K562 (cell line): ENCODE measurements at regions not wholly inside any gene's neighbourhood (a gene's known extent, or its start where the extent isn't known, plus 50 kb on each side); places are given as distances from the start of the nearest gene placed in this dataset.

ENCODE experiments used
- ATAC-seq: fragments of 200-7000 bp; cut with Tn5 transposase; 3 replicates; pipeline ENCODE4 v1.9.1; 2020; ENCODE audit warnings: moderate library complexity
- BruUV-seq: library from RNA; stranded (reverse); fragments of 400-500 nt; replicated peaks from 2 replicates; lab custom pipeline; 2021; lab: Mats Ljungman, UMichigan
- CTCF ChIA-PET: fragments of 300-600 bp; formaldehyde crosslinking; extraction: SDS; loops from one replicate; lab custom pipeline; 2021; ENCODE audit warnings: low intra/inter-chr PET ratio; lab: Yijun Ruan, JAX
- POLR2A ChIA-PET: fragments of 300-600, 350-650 bp; sonication (Branson Sonifier 250); formaldehyde crosslinking; extraction: SDS; loops from one replicate; lab custom pipeline; 2021; ENCODE audit warnings: antibody characterized with exemption, inconsistent platforms; lab: Yijun Ruan, JAX
- DNase-seq, 4 experiments: peaks; one replicate each; pipeline versions ENCODE4 v3.0.0 to v3.0.0-alpha.2; 2011 to 2018; ENCODE audit warnings: low spot score in 3 of 4, mixed read lengths in 3 of 4; ENCODE audit errors: extremely low read depth in 1 of 4
- FAIRE-seq: peaks from 2 replicates; lab custom pipeline; 2011; peaks lifted over from hg19 to GRCh38; lab: Jason Lieb, UNC
- H2AFZ ChIP-seq: 2 replicates; pipeline ENCODE4 v1.6.0; 2011; ENCODE audit warnings: low read depth, low read length, control low read depth, inconsistent platforms
- H3K27ac ChIP-seq: fragments of 200-600 bp; 3 replicates; pipeline ENCODE4 v1.8.0; 2011; ENCODE audit warnings: low read depth, mild to moderate bottlenecking, control low read depth, inconsistent platforms, low read length, moderate library complexity, mixed read lengths; ENCODE audit errors: extremely low read depth
- H3K27me3 ChIP-seq, 2 experiments: fragments of 300-600 bp in 1 of 2; 2 replicates in 1 of 2; 3 replicates in 1 of 2; pipeline versions ENCODE4 v1.6.0 to v1.8.0; 2011; ENCODE audit warnings: inconsistent platforms in 2 of 2, low read length in 2 of 2, mild to moderate bottlenecking in 1 of 2, mixed read lengths in 1 of 2, moderate library complexity in 1 of 2; ENCODE audit not compliant: control insufficient read depth in 2 of 2, insufficient read depth in 2 of 2
- H3K36me3 ChIP-seq: fragments of 300-600 bp; 3 replicates; pipeline ENCODE4 v1.8.0; 2011; ENCODE audit warnings: mild to moderate bottlenecking, low read length, inconsistent platforms; ENCODE audit not compliant: control insufficient read depth, insufficient read depth
- H3K4me1 ChIP-seq, 2 experiments: fragments of 200-600 bp in 1 of 2; replicated peaks in 1 of 2; 2 replicates in 1 of 2; 3 replicates in 1 of 2; pipeline versions ENCODE4 v1.5.1 to v1.8.0; 2011; ENCODE audit warnings: inconsistent platforms in 2 of 2, low read length in 2 of 2, mild to moderate bottlenecking in 1 of 2, mixed read lengths in 1 of 2, moderate library complexity in 1 of 2; ENCODE audit not compliant: control insufficient read depth in 2 of 2, insufficient read depth in 2 of 2
- H3K4me2 ChIP-seq: 2 replicates; pipeline ENCODE4 v1.6.1; 2011; ENCODE audit warnings: low read length, control low read depth, inconsistent platforms, mixed read lengths; ENCODE audit not compliant: insufficient read depth
- H3K4me3 ChIP-seq: fragments of 200-600 bp; sonication (generic), shearing (Covaris generic); 2 replicates; pipeline ENCODE4 v1.5.1; 2016; ENCODE audit warnings: control low read depth, inconsistent platforms
- H3K79me2 ChIP-seq: fragments of 200-600 bp; 3 replicates; pipeline ENCODE4 v1.8.0; 2011; ENCODE audit warnings: low read length, inconsistent platforms; ENCODE audit not compliant: control insufficient read depth, insufficient read depth
- H3K9ac ChIP-seq, 2 experiments: 2 replicates each; pipeline versions ENCODE4 v1.6.0 to v1.6.1; 2011; ENCODE audit warnings: low read depth in 2 of 2, low read length in 2 of 2, control low read depth in 1 of 2, inconsistent platforms in 1 of 2, mild to moderate bottlenecking in 1 of 2, mixed read lengths in 1 of 2; ENCODE audit not compliant: insufficient read depth in 1 of 2
- H3K9me1 ChIP-seq: one replicate; pipeline ENCODE4 v1.6.0; 2011; ENCODE audit warnings: inconsistent platforms, mild to moderate bottlenecking, low read length, moderate library complexity; ENCODE audit not compliant: control insufficient read depth, insufficient read depth
- H3K9me3 ChIP-seq: replicated peaks from 2 replicates; pipeline ENCODE4 v1.5.1; 2011; ENCODE audit warnings: low read depth, low read length, inconsistent platforms; ENCODE audit not compliant: control insufficient read depth, insufficient read depth
- H4K20me1 ChIP-seq: replicated peaks from 2 replicates; pipeline ENCODE4 v1.6.1; 2011; ENCODE audit warnings: low read length, inconsistent platforms, mixed read lengths; ENCODE audit not compliant: control insufficient read depth, insufficient read depth
- DMBX1 ChIP-seq: fragments of 250-450 bp; sonication (Bioruptor Pico); IDR thresholded peaks from 2 replicates; pipeline ENCODE4 v1.8.0; 2022; ENCODE audit warnings: inconsistent platforms, mild to moderate bottlenecking, moderate library complexity, borderline replicate concordance
- EP400 ChIP-seq: fragments of 450-650 bp; IDR thresholded peaks from 2 replicates; pipeline ENCODE4 v1.6.1; 2017; ENCODE audit warnings: antibody characterized with exemption, mild to moderate bottlenecking, moderate library complexity
- HDAC1 ChIP-seq, 2 experiments: fragments of 450-650 bp; IDR thresholded peaks; 2 replicates each; pipeline ENCODE4 v1.6.1; 2016 to 2017; ENCODE audit warnings: inconsistent platforms in 1 of 2, mild to moderate bottlenecking in 1 of 2, moderate library complexity in 1 of 2
- IFI16 ChIP-seq: fragments of 250-450 bp; sonication (Bioruptor Pico); IDR thresholded peaks from 2 replicates; pipeline ENCODE4 v2.1.2; 2022; ENCODE audit warnings: mild to moderate bottlenecking, inconsistent platforms
- SRSF3 ChIP-seq: fragments of 200-400 bp; formaldehyde crosslinking; IDR thresholded peaks from 2 replicates; pipeline ENCODE4 v1.6.1; 2016; ENCODE audit warnings: mild to moderate bottlenecking, low read length, moderate library complexity; ENCODE audit not compliant: insufficient read depth
- SRSF9 ChIP-seq: fragments of 200-400 bp; formaldehyde crosslinking; IDR thresholded peaks from 2 replicates; pipeline ENCODE4 v1.6.1; 2017; ENCODE audit warnings: low read depth, low read length, borderline replicate concordance
- TSC22D4 ChIP-seq: fragments of 450-650 bp; IDR thresholded peaks from 2 replicates; pipeline ENCODE4 v1.6.1; 2016; ENCODE audit warnings: missing genetic modification characterization, missing biosample characterization, control low read depth
- ZFP36 ChIP-seq: fragments of 150-350 bp; IDR thresholded peaks from 2 replicates; pipeline ENCODE4 v1.6.1; 2018; ENCODE audit warnings: low read length, low read depth; ENCODE audit not compliant: partially characterized antibody
- ZFX ChIP-seq: sonication (generic); formaldehyde crosslinking; IDR thresholded peaks from 2 replicates; pipeline ENCODE4 v1.8.0; 2022; ENCODE audit warnings: mild to moderate bottlenecking, missing genetic modification reagents, moderate library complexity
- ZNF696 ChIP-seq: fragments of 250-450 bp; sonication (Bioruptor Pico); conservative IDR thresholded peaks from 2 replicates; pipeline ENCODE4 v1.4.0; 2020; ENCODE audit warnings: mild to moderate bottlenecking, moderate library complexity
- WGBS: fragments of 100-300 bp; shearing (Covaris generic); methylation state at CpG from one replicate; pipeline ENCODE4 v1.1.6; 2016; ENCODE audit warnings: low coverage, mixed read lengths; ENCODE audit not compliant: insufficient coverage; ENCODE audit errors: missing lambda C conversion rate; 5-methylcytosine and 5-hydroxymethylcytosine counted together
- in situ Hi-C: fragments of 300-500 bp; cut with MboI; formaldehyde crosslinking; loops from 4 replicates; pipeline ENCODE4 v1.15.0; 2018; ENCODE audit warnings: inconsistent platforms, mixed read lengths
- intact Hi-C: fragments of 100-400 bp; cut with micrococcal nuclease; formaldehyde crosslinking; loops from 2 replicates; pipeline ENCODE4 v1.14.2; 2022
- TF ChIP-seq, protein P1 (sequence below): fragments of 450-650 bp; IDR thresholded peaks from 2 replicates; pipeline ENCODE4 v1.6.1; 2016; ENCODE audit warnings: antibody characterized with exemption
- TF ChIP-seq, protein P2 (sequence below): fragments of 450-650 bp; conservative IDR thresholded peaks from 2 replicates; pipeline ENCODE4 v1.6.1; 2016; ENCODE audit warnings: missing genetic modification characterization, low read depth, mild to moderate bottlenecking, control low read depth, missing compliant biosample characterization
- TF ChIP-seq, protein P3 (sequence below): fragments of 250-450 bp; sonication (Bioruptor Pico); IDR thresholded peaks from 2 replicates; pipeline ENCODE4 v1.8.0; 2021; ENCODE audit warnings: moderate library complexity, mild to moderate bottlenecking, inconsistent platforms

DNA sequence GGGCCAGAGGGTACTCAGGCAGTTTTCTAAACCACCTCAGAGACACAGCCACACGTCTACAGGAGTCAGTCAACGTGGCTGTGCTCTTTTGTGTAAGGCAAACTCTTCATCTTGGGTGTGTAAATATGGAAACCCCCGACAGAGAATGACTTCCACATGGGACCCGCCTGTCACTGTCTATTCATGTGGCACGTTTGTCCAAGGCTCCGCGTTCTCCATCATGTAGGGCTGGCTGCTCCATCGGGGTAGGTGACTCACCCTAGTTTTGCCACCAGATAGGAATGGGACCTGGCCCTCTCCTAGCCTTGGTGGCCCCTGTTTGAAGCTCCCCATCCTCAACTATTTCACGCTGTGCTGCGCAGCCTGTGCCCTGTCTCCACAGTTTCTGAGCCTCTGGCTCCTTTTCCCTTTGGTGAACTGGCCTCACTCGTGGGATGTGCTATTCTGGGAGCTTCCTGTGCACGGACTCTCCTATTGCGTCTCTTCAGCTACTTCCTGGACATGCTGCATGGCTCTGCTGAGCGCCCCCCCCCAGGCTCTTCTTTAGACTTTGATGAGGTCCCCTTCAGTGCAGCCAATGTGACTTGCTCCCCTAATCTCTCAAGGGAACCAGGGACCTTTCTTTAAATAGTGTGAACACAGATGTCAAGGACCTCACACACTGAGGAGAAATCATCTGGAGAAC, 143.2 kb upstream of the PDE10A start:
- intact Hi-C loops, result no loop called here
- in situ Hi-C loops, result no loop called here
- no peak for FAIRE-seq

DNA sequence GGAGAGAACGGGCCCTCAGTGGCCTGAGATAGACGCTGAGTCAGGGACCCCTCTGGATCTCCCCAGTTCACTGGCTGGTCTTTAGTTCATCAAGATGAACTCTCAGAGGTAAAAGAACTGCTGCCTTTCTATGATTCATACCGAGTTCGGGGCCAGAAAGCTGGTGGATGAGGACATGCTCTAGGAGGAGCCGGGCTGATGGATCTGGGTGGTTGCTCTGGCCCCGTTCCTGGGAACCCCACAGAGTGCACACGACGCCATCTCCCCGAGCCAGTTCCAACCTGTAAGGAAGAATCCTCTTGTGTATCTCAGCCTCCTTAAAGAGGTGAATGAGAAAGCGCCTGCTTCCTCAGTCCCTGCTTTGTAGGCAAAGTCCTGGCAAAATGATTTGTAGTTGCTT, 142.6 kb upstream of the PDE10A start:
- intact Hi-C loops (no loop called here), in situ Hi-C loops (no loop called here)
- no peak for DNase-seq
- ATAC-seq, result no peak
- 0% methylated on average over 10 of the region's 10 CpGs for WGBS
- BruUV-seq, result no TSS peak
- ChIA-PET POLR2A (no interaction called here), CTCF (no interaction called here)
- H3K36me3 ChIP-seq, result no peaks in the 10 kb centered on the region
- H3K4me1 ChIP-seq, result no peaks in the 10 kb centered on the region
- H4K20me1 ChIP-seq, result no peaks in the 10 kb centered on the region
- H3K79me2 ChIP-seq, result no peaks in the 10 kb centered on the region
- H2AFZ ChIP-seq, result no peak overlapping the region
- H3K27ac ChIP-seq, result no peak overlapping the region
- FAIRE-seq, result no peak
- no peaks in the 10 kb centered on the region for H3K9me1 ChIP-seq
- no peak overlapping the region for H3K4me2 ChIP-seq
- no peaks in the 10 kb centered on the region for H3K9me3 ChIP-seq
- no peak overlapping the region for H3K4me3 ChIP-seq
- H3K27me3 ChIP-seq, result peaks cover 0 to 7% of the 10 kb centered on the region in 2 experiments; a peak in 2 of 5 replicates
- H3K9ac ChIP-seq, result no peak overlapping the region
- TF ChIP-seq, protein P1, sequence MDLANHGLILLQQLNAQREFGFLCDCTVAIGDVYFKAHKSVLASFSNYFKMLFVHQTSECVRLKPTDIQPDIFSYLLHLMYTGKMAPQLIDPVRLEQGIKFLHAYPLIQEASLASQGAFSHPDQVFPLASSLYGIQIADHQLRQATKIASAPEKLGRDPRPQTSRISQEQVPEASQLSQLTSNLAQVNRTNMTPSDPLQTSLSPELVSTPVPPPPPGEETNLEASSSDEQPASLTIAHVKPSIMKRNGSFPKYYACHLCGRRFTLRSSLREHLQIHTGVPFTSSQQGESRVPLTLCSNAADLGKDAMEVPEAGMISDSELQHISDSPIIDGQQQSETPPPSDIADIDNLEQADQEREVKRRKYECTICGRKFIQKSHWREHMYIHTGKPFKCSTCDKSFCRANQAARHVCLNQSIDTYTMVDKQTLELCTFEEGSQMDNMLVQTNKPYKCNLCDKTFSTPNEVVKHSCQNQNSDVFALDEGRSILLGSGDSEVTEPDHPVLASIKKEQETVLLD, result no peak
- TF ChIP-seq TSC22D4 (tag) (no peak), ZFX (CRISPR knock-in tag) (no peak), ZNF696 (CRISPR knock-in tag) (no peak), DMBX1 (CRISPR knock-in tag) (no peak), EP400 (no peak), SRSF9 (no peak), ZFP36 (no peak)
- TF ChIP-seq, protein P2, sequence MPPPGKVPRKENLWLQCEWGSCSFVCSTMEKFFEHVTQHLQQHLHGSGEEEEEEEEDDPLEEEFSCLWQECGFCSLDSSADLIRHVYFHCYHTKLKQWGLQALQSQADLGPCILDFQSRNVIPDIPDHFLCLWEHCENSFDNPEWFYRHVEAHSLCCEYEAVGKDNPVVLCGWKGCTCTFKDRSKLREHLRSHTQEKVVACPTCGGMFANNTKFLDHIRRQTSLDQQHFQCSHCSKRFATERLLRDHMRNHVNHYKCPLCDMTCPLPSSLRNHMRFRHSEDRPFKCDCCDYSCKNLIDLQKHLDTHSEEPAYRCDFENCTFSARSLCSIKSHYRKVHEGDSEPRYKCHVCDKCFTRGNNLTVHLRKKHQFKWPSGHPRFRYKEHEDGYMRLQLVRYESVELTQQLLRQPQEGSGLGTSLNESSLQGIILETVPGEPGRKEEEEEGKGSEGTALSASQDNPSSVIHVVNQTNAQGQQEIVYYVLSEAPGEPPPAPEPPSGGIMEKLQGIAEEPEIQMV (tag), result no peak
- TF ChIP-seq, protein P3, sequence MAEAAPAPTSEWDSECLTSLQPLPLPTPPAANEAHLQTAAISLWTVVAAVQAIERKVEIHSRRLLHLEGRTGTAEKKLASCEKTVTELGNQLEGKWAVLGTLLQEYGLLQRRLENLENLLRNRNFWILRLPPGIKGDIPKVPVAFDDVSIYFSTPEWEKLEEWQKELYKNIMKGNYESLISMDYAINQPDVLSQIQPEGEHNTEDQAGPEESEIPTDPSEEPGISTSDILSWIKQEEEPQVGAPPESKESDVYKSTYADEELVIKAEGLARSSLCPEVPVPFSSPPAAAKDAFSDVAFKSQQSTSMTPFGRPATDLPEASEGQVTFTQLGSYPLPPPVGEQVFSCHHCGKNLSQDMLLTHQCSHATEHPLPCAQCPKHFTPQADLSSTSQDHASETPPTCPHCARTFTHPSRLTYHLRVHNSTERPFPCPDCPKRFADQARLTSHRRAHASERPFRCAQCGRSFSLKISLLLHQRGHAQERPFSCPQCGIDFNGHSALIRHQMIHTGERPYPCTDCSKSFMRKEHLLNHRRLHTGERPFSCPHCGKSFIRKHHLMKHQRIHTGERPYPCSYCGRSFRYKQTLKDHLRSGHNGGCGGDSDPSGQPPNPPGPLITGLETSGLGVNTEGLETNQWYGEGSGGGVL (CRISPR knock-in tag), result no peak

More for the DNA sequence above, 143.2 kb upstream of the PDE10A start:
- ChIA-PET CTCF (no interaction called here), POLR2A (no interaction called here)
- no peaks in the 10 kb centered on the region for H3K9me3 ChIP-seq
- H3K36me3 ChIP-seq, result no peaks in the 10 kb centered on the region
- no peak overlapping the region for H2AFZ ChIP-seq
- H3K4me2 ChIP-seq, result no peak overlapping the region
- DNase-seq (no peak), ATAC-seq (no peak)
- H3K4me1 ChIP-seq, result no peaks in the 10 kb centered on the region
- H3K9me1 ChIP-seq, result no peaks in the 10 kb centered on the region
- WGBS, result 1% methylated on average over 14 of the region's 14 CpGs
- H3K27ac ChIP-seq, result no peak overlapping the region
- H3K79me2 ChIP-seq, result no peaks in the 10 kb centered on the region
- no TSS peak for BruUV-seq
- no peak overlapping the region for H3K9ac ChIP-seq
- H3K4me3 ChIP-seq, result no peak overlapping the region
- TF ChIP-seq HDAC1 (IDR thresholded peaks at IDR 0.05) (no peak), SRSF3 (no peak), IFI16 (no peak)
- TF ChIP-seq, all 486 proteins: peak for 0
- Histone ChIP-seq H4K20me1 (no peaks in the 10 kb centered on the region), H3K27me3 (0 out of 5 replicates have a peak, but pooled peaks cover 0 to 4% of the 10 kb centered on the region in 2 experiments)
